ENCODE measurements at regions not wholly inside any gene's neighbourhood (a gene's known extent, or its start where the extent isn't known, plus 50 kb on each side); places are given as distances from the start of the nearest gene placed in this dataset.
A peak's percentile ranks its signal among the peaks of the same experiment; 100 is the strongest.

- H3K4me3 ChIP-seq (ENCODE audit: low read length): peak overlapping the region; percentile 53
- peaks cover 64% of the 10 kb centered on the region for H3K27me3 ChIP-seq (ENCODE audit: insufficient read depth, low read length)
- no peak overlapping the region for H3K27ac ChIP-seq (ENCODE audit: low read depth, low read length)
- no peaks in the 10 kb centered on the region for H3K36me3 ChIP-seq (ENCODE audit: insufficient read depth, low read length)
- H3K9ac ChIP-seq (ENCODE audit: low read depth, low read length): no peak overlapping the region; the same call in 1 of the 2 replicates
- H3K4me1 ChIP-seq (ENCODE audit: insufficient read depth, low read length): peaks cover 4% of the 10 kb centered on the region; the same call in 1 of the 2 replicates
- WGBS: under 1% methylated on average over 120 of the region's 120 CpGs
- no peaks in the 10 kb centered on the region for H3K9me3 ChIP-seq (ENCODE audit: insufficient read depth, low read depth, low read length)
These were observed 186.5 kb upstream of the LINGO1 start for GRCh38 chr15:77819048-77819850.

- Histone ChIP-seq H3K9me3 (ENCODE audit: insufficient read depth, low read depth, low read length) (no peaks in the 10 kb centered on the region), H3K27me3 (ENCODE audit: insufficient read depth, low read length) (peaks cover 64% of the 10 kb centered on the region), H3K27ac (ENCODE audit: low read depth, low read length) (no peak overlapping the region), H3K4me1 (ENCODE audit: insufficient read depth, low read length) (peaks cover 4% of the 10 kb centered on the region; the same call in 1 of the 2 replicates), H3K9ac (ENCODE audit: low read depth, low read length) (no peak overlapping the region), H3K36me3 (ENCODE audit: insufficient read depth, low read length) (no peaks in the 10 kb centered on the region), H3K4me3 (ENCODE audit: low read length) (peak overlapping the region; percentile 36)
- 14% methylated on average over 50 of the region's 50 CpGs for WGBS
These were observed 185.9 kb upstream of the LINGO1 start for GRCh38 chr15:77818484-77819047.

- 58% methylated on average over 9 of the region's 9 CpGs for WGBS
- no peak overlapping the region for H3K27ac ChIP-seq (ENCODE audit: low read depth, low read length)
- H3K9me3 ChIP-seq (ENCODE audit: insufficient read depth, low read depth, low read length): no peaks in the 10 kb centered on the region
- peaks cover 61% of the 10 kb centered on the region for H3K27me3 ChIP-seq (ENCODE audit: insufficient read depth, low read length)
- H3K36me3 ChIP-seq (ENCODE audit: insufficient read depth, low read length): no peaks in the 10 kb centered on the region
- no peak overlapping the region for H3K4me3 ChIP-seq (ENCODE audit: low read length)
- H3K9ac ChIP-seq (ENCODE audit: low read depth, low read length): no peak overlapping the region
- peaks cover 4% of the 10 kb centered on the region; the same call in 1 of the 2 replicates for H3K4me1 ChIP-seq (ENCODE audit: insufficient read depth, low read length)
These were observed 184.7 kb upstream of the LINGO1 start for GRCh38 chr15:77817434-77817833.

DNA sequence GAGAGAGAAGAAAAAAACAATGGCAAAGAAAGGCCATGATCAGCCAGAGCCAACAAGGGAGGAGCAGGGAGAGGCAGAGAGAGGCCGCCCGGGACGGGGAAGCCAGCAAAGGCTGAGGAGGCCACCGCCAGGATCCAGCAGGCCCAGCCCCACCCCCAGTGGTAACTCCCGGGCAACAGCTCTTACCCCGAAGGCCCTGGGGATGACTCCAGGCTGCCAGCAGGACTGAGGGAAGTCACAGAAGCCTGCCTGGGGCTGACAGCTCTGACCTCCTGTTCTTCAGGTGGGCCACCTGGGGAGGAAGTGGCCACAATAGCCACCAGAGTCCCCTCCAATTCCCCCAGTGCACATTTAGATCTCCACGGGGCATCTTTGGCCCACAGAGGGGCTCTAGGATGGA, 184.3 kb upstream of the LINGO1 start:
- no peaks in the 10 kb centered on the region for H3K36me3 ChIP-seq (ENCODE audit: insufficient read depth, low read length)
- H3K9me3 ChIP-seq (ENCODE audit: insufficient read depth, low read depth, low read length): no peaks in the 10 kb centered on the region
- no peak overlapping the region for H3K27ac ChIP-seq (ENCODE audit: low read depth, low read length)
- 45% methylated on average over 7 of the region's 7 CpGs for WGBS
- peaks cover 56% of the 10 kb centered on the region for H3K27me3 ChIP-seq (ENCODE audit: insufficient read depth, low read length)
- H3K4me3 ChIP-seq (ENCODE audit: low read length): no peak overlapping the region
- peaks cover 7% of the 10 kb centered on the region for H3K4me1 ChIP-seq (ENCODE audit: insufficient read depth, low read length)
- no peak overlapping the region for H3K9ac ChIP-seq (ENCODE audit: low read depth, low read length)

- Histone ChIP-seq H3K27ac (ENCODE audit: low read depth, low read length) (no peak overlapping the region), H3K4me3 (ENCODE audit: low read length) (no peak overlapping the region), H3K9ac (ENCODE audit: low read depth, low read length) (no peak overlapping the region), H3K27me3 (ENCODE audit: insufficient read depth, low read length) (peaks cover 37% of the 10 kb centered on the region), H3K9me3 (ENCODE audit: insufficient read depth, low read depth, low read length) (no peaks in the 10 kb centered on the region), H3K36me3 (ENCODE audit: insufficient read depth, low read length) (no peaks in the 10 kb centered on the region), H3K4me1 (ENCODE audit: insufficient read depth, low read length) (peaks cover 10% of the 10 kb centered on the region)
- whole genome bisulfite sequencing: 87% methylated on average over 7 of the region's 7 CpGs
These were observed 182.3 kb upstream of the LINGO1 start for GRCh38 chr15:77815015-77815414.

- Histone ChIP-seq H3K9ac (ENCODE audit: low read depth, low read length) (no peak overlapping the region), H3K4me3 (ENCODE audit: low read length) (no peak overlapping the region), H3K27ac (ENCODE audit: low read depth, low read length) (no peak overlapping the region), H3K4me1 (ENCODE audit: insufficient read depth, low read length) (peaks cover 10% of the 10 kb centered on the region), H3K27me3 (ENCODE audit: insufficient read depth, low read length) (peaks cover 13% of the 10 kb centered on the region), H3K36me3 (ENCODE audit: insufficient read depth, low read length) (no peaks in the 10 kb centered on the region), H3K9me3 (ENCODE audit: insufficient read depth, low read depth, low read length) (no peaks in the 10 kb centered on the region)
- 92% methylated on average over 10 of the region's 10 CpGs for WGBS
These were observed 180.0 kb upstream of the LINGO1 start for GRCh38 chr15:77812664-77813063.

- Histone ChIP-seq H3K9ac (ENCODE audit: low read depth, low read length) (no peak overlapping the region), H3K4me3 (ENCODE audit: low read length) (no peak overlapping the region), H3K4me1 (ENCODE audit: insufficient read depth, low read length) (peaks cover 6% of the 10 kb centered on the region), H3K36me3 (ENCODE audit: insufficient read depth, low read length) (no peaks in the 10 kb centered on the region), H3K27ac (ENCODE audit: low read depth, low read length) (no peak overlapping the region), H3K9me3 (ENCODE audit: insufficient read depth, low read depth, low read length) (no peaks in the 10 kb centered on the region), H3K27me3 (ENCODE audit: insufficient read depth, low read length) (no peaks in the 10 kb centered on the region)
- 70% methylated on average over 2 of the region's 5 CpGs for WGBS
These were observed 178.6 kb upstream of the LINGO1 start for GRCh38 chr15:77811270-77811669.

- Histone ChIP-seq H3K4me3 (ENCODE audit: low read length) (no peak overlapping the region), H3K27ac (ENCODE audit: low read depth, low read length) (no peak overlapping the region), H3K9ac (ENCODE audit: low read depth, low read length) (no peak overlapping the region), H3K36me3 (ENCODE audit: insufficient read depth, low read length) (no peaks in the 10 kb centered on the region), H3K9me3 (ENCODE audit: insufficient read depth, low read depth, low read length) (no peaks in the 10 kb centered on the region), H3K27me3 (ENCODE audit: insufficient read depth, low read length) (no peaks in the 10 kb centered on the region), H3K4me1 (ENCODE audit: insufficient read depth, low read length) (peaks cover 6% of the 10 kb centered on the region)
- 76% methylated on average over 6 of the region's 6 CpGs for WGBS
These were observed 177.4 kb upstream of the LINGO1 start for GRCh38 chr15:77810130-77810571.

DNA sequence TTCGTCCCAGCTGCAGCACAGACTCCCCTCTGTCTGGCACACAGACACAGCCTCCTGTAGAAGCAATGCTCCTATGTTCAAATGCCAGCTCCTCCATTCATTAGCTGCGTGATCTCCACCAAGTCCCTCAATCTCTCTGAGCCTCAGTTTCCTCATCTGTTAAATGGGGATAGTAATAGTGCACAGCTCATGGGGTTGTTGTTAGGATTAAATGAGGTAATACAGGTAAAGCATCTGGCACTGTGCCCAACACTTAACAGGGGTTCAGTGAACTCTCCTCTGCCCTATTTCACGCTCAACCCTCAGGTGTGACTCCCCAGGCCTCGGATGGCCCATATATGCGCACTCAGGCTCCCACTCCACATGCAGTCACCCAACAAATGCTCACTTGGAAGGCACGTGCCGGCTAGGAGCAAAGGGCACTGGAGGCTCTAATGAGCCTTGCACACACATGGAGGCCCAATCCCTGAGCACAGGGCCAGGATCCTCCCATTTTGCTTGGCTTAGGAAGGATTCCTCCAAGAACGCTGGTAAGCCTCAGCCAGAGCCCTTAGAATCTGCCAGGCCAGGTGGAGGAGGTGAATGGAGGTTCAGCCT, 176.0 kb upstream of the LINGO1 start:
- 92% methylated on average over 8 of the region's 8 CpGs for WGBS
- no peaks in the 10 kb centered on the region for H3K9me3 ChIP-seq (ENCODE audit: insufficient read depth, low read depth, low read length)
- H3K27ac ChIP-seq (ENCODE audit: low read depth, low read length): no peak overlapping the region
- H3K27me3 ChIP-seq (ENCODE audit: insufficient read depth, low read length): no peaks in the 10 kb centered on the region
- H3K9ac ChIP-seq (ENCODE audit: low read depth, low read length): no peak overlapping the region
- H3K36me3 ChIP-seq (ENCODE audit: insufficient read depth, low read length): no peaks in the 10 kb centered on the region
- H3K4me1 ChIP-seq (ENCODE audit: insufficient read depth, low read length): peaks cover 12% of the 10 kb centered on the region
- no peak overlapping the region for H3K4me3 ChIP-seq (ENCODE audit: low read length)

DNA sequence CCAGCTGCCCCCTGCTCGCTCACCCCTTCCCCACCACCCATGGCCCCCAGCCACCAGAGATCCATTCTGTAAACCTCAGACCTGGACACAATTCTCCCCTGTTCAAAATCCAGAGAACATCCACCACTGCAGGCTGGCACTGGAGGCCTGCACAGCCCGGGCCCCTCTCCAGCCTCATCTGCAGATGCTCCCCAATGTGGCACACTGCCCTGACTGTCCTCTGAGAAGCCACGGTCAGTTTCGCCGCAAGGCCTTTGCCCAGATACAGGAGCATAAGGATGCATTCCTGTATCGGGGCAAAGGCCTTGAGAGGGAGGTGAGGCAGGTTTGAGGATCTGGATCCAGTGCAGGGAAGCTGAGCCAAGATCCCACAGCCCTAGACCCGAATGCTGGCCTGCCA, 175.4 kb upstream of the LINGO1 start:
- H3K36me3 ChIP-seq (ENCODE audit: insufficient read depth, low read length): no peaks in the 10 kb centered on the region
- no peak overlapping the region for H3K4me3 ChIP-seq (ENCODE audit: low read length)
- no peaks in the 10 kb centered on the region for H3K9me3 ChIP-seq (ENCODE audit: insufficient read depth, low read depth, low read length)
- WGBS: 95% methylated on average over 7 of the region's 7 CpGs
- H3K27ac ChIP-seq (ENCODE audit: low read depth, low read length): no peak overlapping the region
- H3K4me1 ChIP-seq (ENCODE audit: insufficient read depth, low read length): peaks cover 12% of the 10 kb centered on the region
- no peaks in the 10 kb centered on the region for H3K27me3 ChIP-seq (ENCODE audit: insufficient read depth, low read length)
- no peak overlapping the region for H3K9ac ChIP-seq (ENCODE audit: low read depth, low read length)

DNA sequence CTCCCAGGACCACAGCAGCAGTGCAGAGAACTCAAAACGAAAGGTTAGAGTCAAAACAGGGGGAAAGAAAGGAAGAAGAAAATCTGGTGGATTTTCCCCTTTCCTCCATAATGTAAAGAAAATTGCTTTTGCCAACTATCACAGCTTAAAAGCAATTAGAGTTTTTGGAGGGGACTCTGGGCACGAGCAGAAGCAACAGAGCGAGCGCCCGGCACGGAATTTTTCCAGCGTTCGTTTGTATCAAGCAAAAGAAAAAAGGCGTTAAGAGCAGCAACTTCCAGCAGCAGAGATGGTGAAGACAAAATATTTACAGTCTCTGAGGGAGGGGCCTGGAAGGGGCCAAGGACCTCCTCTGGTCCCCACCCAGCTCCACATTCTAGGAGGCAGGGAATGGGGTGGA, 174.9 kb upstream of the LINGO1 start:
- WGBS: 93% methylated on average over 8 of the region's 9 CpGs
- Histone ChIP-seq H3K4me3 (ENCODE audit: low read length) (no peak overlapping the region), H3K4me1 (ENCODE audit: insufficient read depth, low read length) (peaks cover 12% of the 10 kb centered on the region), H3K9ac (ENCODE audit: low read depth, low read length) (no peak overlapping the region), H3K27me3 (ENCODE audit: insufficient read depth, low read length) (no peaks in the 10 kb centered on the region), H3K36me3 (ENCODE audit: insufficient read depth, low read length) (no peaks in the 10 kb centered on the region), H3K27ac (ENCODE audit: low read depth, low read length) (no peak overlapping the region), H3K9me3 (ENCODE audit: insufficient read depth, low read depth, low read length) (no peaks in the 10 kb centered on the region)
